Caco-2 (cell line): ENCODE measurements at regions not wholly inside any gene's neighbourhood (a gene's known extent, or its start where the extent isn't known, plus 50 kb on each side); places are given as distances from the start of the nearest gene placed in this dataset.

ENCODE experiments used
- BruUV-seq: library from RNA; stranded (reverse); fragments of 400-500 nt; replicated peaks from 2 replicates; lab custom pipeline; 2021; lab: Mats Ljungman, UMichigan
- CTCF ChIA-PET: fragments of 300-600 bp; sonication (Branson Sonifier 250); formaldehyde crosslinking; loops from one replicate; lab custom pipeline; 2022; ENCODE audit warnings: antibody characterized with exemption; lab: Charles Lee
- POLR2A ChIA-PET: fragments of 300-600 bp; sonication (Branson Sonifier 250); formaldehyde crosslinking; loops from one replicate; lab custom pipeline; 2022; ENCODE audit warnings: antibody characterized with exemption; lab: Charles Lee
- DNase-seq, 2 experiments: peaks; one replicate each; pipeline versions ENCODE4 v3.0.0 to v3.0.0-alpha.2; 2020 to 2022
- H3K27me3 ChIP-seq: replicated peaks from 2 replicates; pipeline ENCODE4 v1.6.0; 2011; ENCODE audit warnings: low read length; ENCODE audit not compliant: control insufficient read depth, insufficient read depth
- H3K36me3 ChIP-seq: 2 replicates; pipeline ENCODE4 v1.5.1; 2011; ENCODE audit warnings: low read length; ENCODE audit not compliant: control insufficient read depth, insufficient read depth
- H3K4me1 ChIP-seq: fragments of 250-450 bp; sonication (Bioruptor Pico); 2 replicates; pipeline ENCODE4 v1.5.1; 2020; ENCODE audit warnings: mild to moderate bottlenecking
- H3K4me3 ChIP-seq: 2 replicates; pipeline ENCODE4 v1.5.1; 2011; ENCODE audit warnings: low read depth, mild to moderate bottlenecking, control low read depth, low read length
- H3K9me3 ChIP-seq: fragments of 250-450 bp; sonication (Bioruptor Pico); 2 replicates; pipeline ENCODE4 v1.5.1; 2020; ENCODE audit warnings: mild to moderate bottlenecking, moderate library complexity
- H3K27ac Mint-ChIP-seq: one replicate; pipeline ENCODE4 v1.8.0; 2022; ENCODE audit warnings: mixed read lengths; ENCODE audit not compliant: unreplicated experiment
- H3K27me3 Mint-ChIP-seq: one replicate; pipeline ENCODE4 v1.8.0; 2022; ENCODE audit warnings: mixed read lengths; ENCODE audit not compliant: insufficient read depth, unreplicated experiment
- H3K36me3 Mint-ChIP-seq: one replicate; pipeline ENCODE4 v1.8.0; 2022; ENCODE audit warnings: mild to moderate bottlenecking, mixed read lengths; ENCODE audit not compliant: insufficient read depth, unreplicated experiment
- H3K4me1 Mint-ChIP-seq: one replicate; pipeline ENCODE4 v1.8.0; 2022; ENCODE audit warnings: low read depth, mixed read lengths; ENCODE audit not compliant: unreplicated experiment
- H3K4me3 Mint-ChIP-seq: one replicate; pipeline ENCODE4 v1.8.0; 2022; ENCODE audit warnings: mild to moderate bottlenecking, moderate library complexity, mixed read lengths; ENCODE audit not compliant: unreplicated experiment
- H3K9me3 Mint-ChIP-seq: one replicate; pipeline ENCODE4 v1.8.0; 2022; ENCODE audit warnings: mixed read lengths; ENCODE audit not compliant: unreplicated experiment
- intact Hi-C: fragments of 100-400 bp; cut with micrococcal nuclease; formaldehyde crosslinking; loops from one replicate; pipeline ENCODE4 v1.10.0; 2022; ENCODE audit not compliant: unreplicated experiment
- TF ChIP-seq, protein P1 (sequence below), 2 experiments: fragments of 200-600 bp in 1 of 2; IDR thresholded peaks; 1 replicate in 1 of 2; 2 replicates in 1 of 2; pipeline versions ENCODE4 v1.5.1 to v1.8.0; 2011 to 2022; ENCODE audit warnings: antibody characterized with exemption in 1 of 2, control low read depth in 1 of 2, inconsistent platforms in 1 of 2, low read depth in 1 of 2, low read length in 1 of 2, mild to moderate bottlenecking in 1 of 2, moderate library complexity in 1 of 2; ENCODE audit not compliant: insufficient read depth in 1 of 2, severe bottlenecking in 1 of 2, unreplicated experiment in 1 of 2

DNA sequence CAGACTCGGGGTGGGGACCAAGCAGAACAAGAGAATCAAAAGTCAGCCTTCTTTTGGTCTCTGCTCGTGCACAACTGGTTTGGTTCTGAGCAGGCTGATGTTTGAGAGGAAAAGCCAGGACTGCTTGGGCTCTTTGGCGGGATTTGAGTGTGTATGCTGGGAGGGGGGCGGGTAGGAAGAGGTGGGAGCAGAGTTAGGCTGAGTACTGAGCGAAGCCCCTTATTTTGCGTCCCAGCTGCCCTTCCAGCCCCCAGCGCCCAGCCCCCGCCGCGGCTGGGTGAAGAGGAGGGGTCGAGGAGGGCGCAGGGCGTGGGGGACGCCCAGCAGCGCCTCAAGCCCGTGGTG, 153.5 kb upstream of the GOLIM4 start:
- Histone ChIP-seq H3K36me3 (no peaks in the 10 kb centered on the region), H3K4me1 (peaks cover 5% of the 10 kb centered on the region; the same call in 1 of the 2 replicates), H3K27me3 (peaks cover 2% of the 10 kb centered on the region), H3K4me3 (peak overlapping the region; percentile 47), H3K9me3 (no peaks in the 10 kb centered on the region)
- intact Hi-C loops: no loop called here
- CTCF ChIA-PET: interaction anchor here (0.6 to 0.7 kb wide), 2 partner anchors 220 to 436 kb away, joined by 3 to 7 read pairs; no protein-coding TSS in a partner anchor
- Mint-ChIP-seq H3K36me3 (no peaks in the 10 kb centered on the region), H3K27me3 (peaks cover 19% of the 10 kb centered on the region), H3K4me3 (peak overlapping the region; percentile 69), H3K4me1 (peaks cover 8% of the 10 kb centered on the region), H3K9me3 (no peaks in the 10 kb centered on the region), H3K27ac (no peak overlapping the region)
- POLR2A ChIA-PET: no interaction called here
- no TSS peak for BruUV-seq
- DNase-seq: no peak
- TF ChIP-seq, protein P1, sequence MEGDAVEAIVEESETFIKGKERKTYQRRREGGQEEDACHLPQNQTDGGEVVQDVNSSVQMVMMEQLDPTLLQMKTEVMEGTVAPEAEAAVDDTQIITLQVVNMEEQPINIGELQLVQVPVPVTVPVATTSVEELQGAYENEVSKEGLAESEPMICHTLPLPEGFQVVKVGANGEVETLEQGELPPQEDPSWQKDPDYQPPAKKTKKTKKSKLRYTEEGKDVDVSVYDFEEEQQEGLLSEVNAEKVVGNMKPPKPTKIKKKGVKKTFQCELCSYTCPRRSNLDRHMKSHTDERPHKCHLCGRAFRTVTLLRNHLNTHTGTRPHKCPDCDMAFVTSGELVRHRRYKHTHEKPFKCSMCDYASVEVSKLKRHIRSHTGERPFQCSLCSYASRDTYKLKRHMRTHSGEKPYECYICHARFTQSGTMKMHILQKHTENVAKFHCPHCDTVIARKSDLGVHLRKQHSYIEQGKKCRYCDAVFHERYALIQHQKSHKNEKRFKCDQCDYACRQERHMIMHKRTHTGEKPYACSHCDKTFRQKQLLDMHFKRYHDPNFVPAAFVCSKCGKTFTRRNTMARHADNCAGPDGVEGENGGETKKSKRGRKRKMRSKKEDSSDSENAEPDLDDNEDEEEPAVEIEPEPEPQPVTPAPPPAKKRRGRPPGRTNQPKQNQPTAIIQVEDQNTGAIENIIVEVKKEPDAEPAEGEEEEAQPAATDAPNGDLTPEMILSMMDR (IDR thresholded peaks at IDR 0.05; ENCODE audit: insufficient read depth in 1 of 2, low read depth in 1 of 2, low read length in 1 of 2, severe bottlenecking in 1 of 2, unreplicated experiment in 1 of 2): no peak

DNA sequence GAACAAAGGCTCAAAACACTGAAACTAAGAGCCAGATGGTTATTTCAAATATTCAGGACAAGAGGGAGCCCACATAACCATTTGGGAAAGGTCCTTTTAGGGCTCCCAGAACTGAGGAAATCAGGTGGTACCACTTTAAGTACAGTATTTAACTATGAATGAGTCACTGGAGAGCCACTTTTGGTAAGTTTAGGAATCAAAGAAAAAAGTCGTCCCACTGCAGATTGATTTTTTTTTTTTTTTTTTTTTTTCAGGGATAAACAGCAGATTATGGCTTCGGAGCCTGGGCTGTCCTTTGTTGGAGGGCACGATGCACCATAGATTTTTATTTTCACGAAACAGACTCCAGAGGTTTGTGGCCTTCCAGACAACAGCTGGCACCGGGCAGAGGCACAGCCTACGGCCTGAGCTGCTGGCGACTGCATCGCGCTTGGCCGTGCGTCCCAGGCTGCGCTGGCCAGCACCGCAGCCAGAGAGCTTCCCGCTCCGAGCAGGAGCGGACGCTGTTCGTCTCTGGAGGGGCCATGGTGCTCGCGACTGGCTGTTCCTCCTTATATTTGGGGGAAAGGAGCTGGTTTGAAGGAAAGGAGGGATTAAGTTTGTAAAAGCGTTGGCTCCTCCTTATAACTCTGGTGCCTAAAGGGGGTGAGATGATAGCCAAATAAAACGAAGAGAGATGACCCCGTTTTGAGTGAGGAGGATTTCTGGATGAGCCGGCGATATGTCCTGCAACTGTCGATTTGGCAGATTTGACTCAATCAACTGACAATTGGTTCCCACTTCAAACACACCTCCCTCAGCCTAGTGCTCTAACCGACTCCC, 152.9 kb upstream of the GOLIM4 start:
- Mint-ChIP-seq H3K4me1 (peaks cover 8% of the 10 kb centered on the region), H3K36me3 (no peaks in the 10 kb centered on the region), H3K27me3 (peaks cover 19% of the 10 kb centered on the region), H3K27ac (no peak overlapping the region), H3K4me3 (peak overlapping the region; percentile 69), H3K9me3 (no peaks in the 10 kb centered on the region)
- no TSS peak for BruUV-seq
- peaks cover 2% of the 10 kb centered on the region for H3K27me3 ChIP-seq
- H3K36me3 ChIP-seq: no peaks in the 10 kb centered on the region
- CTCF ChIA-PET: interaction anchor here (0.6 to 0.7 kb wide), 2 partner anchors 220 to 436 kb away, joined by 3 to 7 read pairs; no protein-coding TSS in a partner anchor
- DNase-seq: peak in 1 of 2 experiments; percentile 4
- H3K9me3 ChIP-seq: no peaks in the 10 kb centered on the region
- peaks cover 5% of the 10 kb centered on the region; the same call in 1 of the 2 replicates for H3K4me1 ChIP-seq
- TF ChIP-seq, protein P1 (IDR thresholded peaks at IDR 0.05; ENCODE audit: insufficient read depth in 1 of 2, low read depth in 1 of 2, low read length in 1 of 2, severe bottlenecking in 1 of 2, unreplicated experiment in 1 of 2): no peak
- H3K4me3 ChIP-seq: peak overlapping the region; percentile 47
- POLR2A ChIA-PET: no interaction called here
- intact Hi-C loops: no loop called here

DNA sequence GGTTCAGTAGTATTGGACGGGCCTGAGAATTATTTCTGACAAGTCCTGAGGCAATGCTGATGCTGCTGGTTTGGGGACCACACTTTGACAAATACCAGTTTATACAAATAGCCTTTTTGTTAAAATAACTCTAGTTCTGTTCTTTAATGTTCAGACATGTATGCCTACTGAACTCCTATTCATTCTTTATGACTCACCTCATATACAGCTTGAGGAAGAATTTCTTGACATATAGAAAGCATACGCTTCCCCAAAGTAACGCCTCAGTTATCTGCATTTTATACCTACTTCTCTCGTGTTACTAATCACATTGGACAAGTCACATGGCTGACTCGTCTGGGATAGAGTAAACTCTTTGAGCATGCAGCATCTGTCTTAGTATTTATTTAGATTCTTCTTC, 145.4 kb upstream of the GOLIM4 start:
- Histone ChIP-seq H3K4me1 (no peaks in the 10 kb centered on the region), H3K27me3 (no peaks in the 10 kb centered on the region), H3K4me3 (no peak overlapping the region), H3K36me3 (no peaks in the 10 kb centered on the region), H3K9me3 (no peaks in the 10 kb centered on the region)
- Mint-ChIP-seq H3K4me1 (no peaks in the 10 kb centered on the region), H3K36me3 (no peaks in the 10 kb centered on the region), H3K9me3 (no peaks in the 10 kb centered on the region), H3K27me3 (peaks cover 15% of the 10 kb centered on the region), H3K4me3 (no peak overlapping the region), H3K27ac (no peak overlapping the region)
- ChIA-PET CTCF (no interaction called here), POLR2A (no interaction called here)
- intact Hi-C loops: no loop called here
- DNase-seq: no peak
- no TSS peak for BruUV-seq
- TF ChIP-seq, protein P1 (IDR thresholded peaks at IDR 0.05; ENCODE audit: insufficient read depth in 1 of 2, low read depth in 1 of 2, low read length in 1 of 2, severe bottlenecking in 1 of 2, unreplicated experiment in 1 of 2): no peak
